Tibial artery (tissue), 4 donors: ENCODE measurements at regions not wholly inside any gene's neighbourhood (a gene's known extent, or its start where the extent isn't known, plus 50 kb on each side); places are given as distances from the start of the nearest gene placed in this dataset.
A peak's percentile ranks its signal among the peaks of the same experiment; 100 is the strongest.

ENCODE experiments used
- DNase-seq, 2 donors: peaks; one replicate each; pipeline ENCODE4 v3.0.0-alpha.2; 2019
- H3K27ac ChIP-seq, 2 donors: fragments of 200-600 bp; sonication (generic) in 1 of 2; 1 replicate in 1 of 2; 2 replicates in 1 of 2; pipeline ENCODE4 v1.5.1; 2018 to 2019; ENCODE audit warnings: mild to moderate bottlenecking in 1 of 2
- H3K27me3 ChIP-seq, 2 donors: fragments of 200-600 bp; sonication (generic) in 1 of 2; one replicate each; pipeline versions ENCODE4 v1.5.1 to v1.6.0; 2016 to 2019
- H3K36me3 ChIP-seq, 3 donors: fragments of 200-600 bp; sonication (generic) in 2 of 3; one replicate each; pipeline ENCODE4 v1.5.1; 2016 to 2019; ENCODE audit warnings: mild to moderate bottlenecking in 2 of 3
- H3K4me1 ChIP-seq, 4 donors: fragments of 200-600 bp; sonication (generic) in 2 of 4; 1 replicate in 3 of 4; 2 replicates in 1 of 4; pipeline ENCODE4 v1.5.1; 2016 to 2019
- H3K4me3 ChIP-seq, 2 donors: fragments of 200-600 bp; sonication (generic) in 1 of 2; 1 replicate in 1 of 2; 2 replicates in 1 of 2; pipeline ENCODE4 v1.5.1; 2018 to 2019; ENCODE audit warnings: mild to moderate bottlenecking in 2 of 2
- H3K9me3 ChIP-seq, 3 donors: fragments of 200-600 bp; sonication (generic) in 1 of 3; one replicate each; pipeline ENCODE4 v1.5.1; 2016 to 2019
- intact Hi-C: fragments of 100-400 bp; cut with DNase I; formaldehyde crosslinking; loops from one replicate; pipeline ENCODE4 v1.15.0; 2023; ENCODE audit warnings: low total_unique reads
- TF ChIP-seq, protein P1 (sequence below), 2 experiments: fragments of 200-600 bp in 1 of 2; fragments of 450-650 bp in 1 of 2; IDR thresholded peaks; one replicate each; pipeline ENCODE4 v1.5.1; 2017 to 2019; ENCODE audit warnings: antibody characterized with exemption in 2 of 2, mild to moderate bottlenecking in 1 of 2, moderate library complexity in 1 of 2

GRCh38 chr19:28574212-28574611, 638.7 kb downstream of the UQCRFS1 start:
- TF ChIP-seq, protein P1, sequence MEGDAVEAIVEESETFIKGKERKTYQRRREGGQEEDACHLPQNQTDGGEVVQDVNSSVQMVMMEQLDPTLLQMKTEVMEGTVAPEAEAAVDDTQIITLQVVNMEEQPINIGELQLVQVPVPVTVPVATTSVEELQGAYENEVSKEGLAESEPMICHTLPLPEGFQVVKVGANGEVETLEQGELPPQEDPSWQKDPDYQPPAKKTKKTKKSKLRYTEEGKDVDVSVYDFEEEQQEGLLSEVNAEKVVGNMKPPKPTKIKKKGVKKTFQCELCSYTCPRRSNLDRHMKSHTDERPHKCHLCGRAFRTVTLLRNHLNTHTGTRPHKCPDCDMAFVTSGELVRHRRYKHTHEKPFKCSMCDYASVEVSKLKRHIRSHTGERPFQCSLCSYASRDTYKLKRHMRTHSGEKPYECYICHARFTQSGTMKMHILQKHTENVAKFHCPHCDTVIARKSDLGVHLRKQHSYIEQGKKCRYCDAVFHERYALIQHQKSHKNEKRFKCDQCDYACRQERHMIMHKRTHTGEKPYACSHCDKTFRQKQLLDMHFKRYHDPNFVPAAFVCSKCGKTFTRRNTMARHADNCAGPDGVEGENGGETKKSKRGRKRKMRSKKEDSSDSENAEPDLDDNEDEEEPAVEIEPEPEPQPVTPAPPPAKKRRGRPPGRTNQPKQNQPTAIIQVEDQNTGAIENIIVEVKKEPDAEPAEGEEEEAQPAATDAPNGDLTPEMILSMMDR (IDR thresholded peaks at IDR 0.05): no peak
- intact Hi-C loops: no loop called here
- Histone ChIP-seq H3K9me3 (no peaks in the 10 kb centered on the region), H3K4me3 (no peak overlapping the region), H3K36me3 (no peaks in the 10 kb centered on the region), H3K27me3 (no peaks in the 10 kb centered on the region), H3K27ac (no peak overlapping the region), H3K4me1 (no peaks in the 10 kb centered on the region)
- peak in 1 of 2 donors; percentile 19 for DNase-seq

DNA sequence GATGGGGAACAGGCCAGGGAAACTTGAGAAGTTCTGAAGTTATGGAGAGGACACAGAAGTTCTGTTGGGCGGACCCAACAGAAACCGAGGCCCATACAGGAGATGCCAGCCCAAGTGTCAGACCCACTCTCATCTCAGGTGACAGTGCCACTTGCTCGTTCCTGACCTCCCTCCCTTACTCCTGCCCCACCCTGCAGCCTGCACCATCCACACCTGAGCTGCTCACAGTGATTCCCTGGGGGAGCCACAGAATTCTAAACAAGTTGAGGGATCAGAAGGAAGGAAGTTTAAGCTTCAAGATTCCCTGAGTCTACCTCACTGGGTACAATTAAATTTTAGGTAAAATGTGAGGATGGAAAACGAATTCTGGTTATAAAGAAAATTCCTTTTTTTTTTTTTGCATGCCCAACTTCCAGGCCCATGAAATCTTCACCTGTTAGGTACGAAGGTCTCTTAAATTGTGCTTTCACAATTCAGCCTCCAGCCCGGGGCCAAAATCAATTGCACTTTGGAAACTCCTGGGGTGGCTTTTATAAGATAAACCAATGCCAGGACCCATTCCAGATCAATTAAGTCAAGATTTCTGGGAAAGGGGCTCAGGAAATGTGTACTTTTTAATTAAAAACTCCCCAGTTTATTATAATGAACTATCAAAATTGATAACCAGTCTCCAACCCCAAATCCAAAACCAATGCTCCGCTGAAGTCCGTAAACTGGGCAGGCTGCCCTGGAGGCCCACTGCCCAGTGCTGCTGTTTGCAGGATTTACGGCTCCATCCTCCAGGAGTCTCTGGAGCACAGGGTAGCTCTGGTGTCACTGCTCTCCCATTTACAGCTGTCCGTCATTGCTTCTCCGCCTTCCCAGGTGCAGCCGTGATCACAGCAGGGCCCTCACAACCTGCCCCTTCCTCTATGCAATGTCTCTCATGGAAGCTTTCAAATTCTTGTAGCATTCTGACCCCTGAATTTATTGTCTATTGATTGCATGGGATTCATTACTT, 643.5 kb downstream of the UQCRFS1 start:
- H3K9me3 ChIP-seq: no peaks in the 10 kb centered on the region
- no peaks in the 10 kb centered on the region for H3K27me3 ChIP-seq
- intact Hi-C loops: no loop called here
- no peaks in the 10 kb centered on the region for H3K4me1 ChIP-seq
- DNase-seq: peak in 1 of 2 donors; percentile 13
- TF ChIP-seq, protein P1 (IDR thresholded peaks at IDR 0.05): no peak
- H3K36me3 ChIP-seq: no peaks in the 10 kb centered on the region
- H3K27ac ChIP-seq: no peak overlapping the region
- H3K4me3 ChIP-seq: no peak overlapping the region

DNA sequence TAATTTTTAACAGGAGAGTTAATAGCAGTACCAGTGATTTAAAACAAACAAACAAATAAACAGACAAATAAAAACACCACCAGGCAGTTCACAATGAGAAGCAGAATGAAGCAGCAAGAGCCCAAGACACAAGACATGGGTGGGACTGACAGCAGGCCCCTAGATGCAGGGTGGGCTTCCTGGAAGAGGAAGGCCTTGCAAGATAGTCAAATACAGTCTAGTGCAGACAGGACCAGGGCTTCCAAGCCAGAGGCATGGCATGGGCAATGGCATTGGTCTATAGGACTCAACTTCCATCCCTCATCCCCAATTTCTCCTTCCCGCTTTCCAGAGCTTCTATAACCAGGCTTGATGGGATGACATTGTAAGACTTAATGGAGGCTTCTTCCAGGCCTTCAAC, 645.1 kb downstream of the UQCRFS1 start:
- no peak overlapping the region for H3K4me3 ChIP-seq
- H3K36me3 ChIP-seq: no peaks in the 10 kb centered on the region
- DNase-seq: peak in 1 of 2 donors; percentile 16
- H3K4me1 ChIP-seq: no peaks in the 10 kb centered on the region
- H3K27me3 ChIP-seq: no peaks in the 10 kb centered on the region
- TF ChIP-seq, protein P1 (IDR thresholded peaks at IDR 0.05): no peak
- H3K9me3 ChIP-seq: no peaks in the 10 kb centered on the region
- intact Hi-C loops: no loop called here
- H3K27ac ChIP-seq: no peak overlapping the region

DNA sequence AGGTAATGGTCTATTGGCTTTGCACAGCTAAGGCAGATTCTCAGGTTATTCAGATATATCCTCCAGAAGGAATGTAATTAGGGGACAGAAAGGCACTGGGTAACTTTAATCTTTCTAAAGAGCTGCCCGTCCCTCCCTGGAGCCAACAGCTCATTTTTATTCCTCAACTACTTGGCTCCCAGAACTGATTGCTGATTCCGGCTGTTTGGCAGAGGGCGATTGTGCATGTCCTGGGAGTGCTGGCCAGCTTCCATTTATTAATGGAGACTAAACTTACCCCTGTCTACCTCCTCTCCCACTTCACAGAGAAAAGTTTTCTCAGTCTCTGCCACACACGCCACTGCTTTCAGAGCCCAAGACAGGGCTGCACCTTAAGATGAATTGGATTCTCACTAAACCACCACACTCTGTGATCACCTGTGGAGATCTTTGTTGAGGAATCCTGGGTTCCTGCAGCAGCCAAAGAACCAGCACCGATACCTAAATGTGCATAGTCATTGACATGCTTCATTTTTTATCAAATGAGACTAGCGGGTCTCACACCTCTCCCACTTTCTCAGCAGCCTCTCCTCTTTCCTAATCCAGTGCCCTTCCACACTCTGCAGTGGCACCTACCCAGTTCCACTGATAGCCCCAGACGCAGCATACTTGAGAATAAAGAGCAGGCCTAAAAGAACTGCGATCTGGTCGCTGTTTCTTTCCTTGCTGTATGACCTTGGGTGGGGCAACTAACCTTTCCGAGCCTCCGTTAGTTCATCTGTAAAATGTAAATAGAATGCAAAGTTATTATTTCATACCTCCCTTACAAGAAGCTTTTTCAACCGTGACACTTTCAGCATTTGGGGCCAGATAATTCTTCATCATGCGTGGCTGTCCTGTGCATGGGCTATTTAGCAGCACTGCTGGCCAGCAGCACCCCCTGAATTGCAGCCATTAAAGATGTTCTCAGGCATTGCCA, 648.7 kb downstream of the UQCRFS1 start:
- intact Hi-C loops: no loop called here
- no peak overlapping the region for H3K4me3 ChIP-seq
- H3K9me3 ChIP-seq: no peaks in the 10 kb centered on the region
- H3K36me3 ChIP-seq: no peaks in the 10 kb centered on the region
- H3K4me1 ChIP-seq: no peaks in the 10 kb centered on the region
- H3K27ac ChIP-seq: no peak overlapping the region
- H3K27me3 ChIP-seq: no peaks in the 10 kb centered on the region
- TF ChIP-seq, protein P1 (IDR thresholded peaks at IDR 0.05): no peak
- no peak for DNase-seq

DNA sequence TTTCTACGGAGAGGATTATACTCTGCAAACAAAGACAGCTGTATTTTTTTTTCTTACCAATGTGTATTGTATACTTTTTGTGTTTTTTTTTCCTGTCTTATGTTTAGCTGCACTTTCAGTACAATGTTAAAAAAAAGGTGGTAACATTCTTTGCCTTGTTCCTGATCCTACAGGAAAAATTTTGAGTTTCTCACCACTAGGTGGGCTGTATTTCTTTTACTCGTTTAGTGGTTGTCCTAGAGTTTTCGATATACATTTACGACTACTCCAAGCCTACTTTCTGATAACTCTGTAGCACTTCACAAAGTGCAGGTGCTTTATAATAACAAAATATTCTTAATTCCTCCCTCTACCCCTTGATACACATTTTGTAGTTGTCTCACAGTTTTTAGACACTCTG, 652.2 kb downstream of the UQCRFS1 start:
- no peaks in the 10 kb centered on the region for H3K36me3 ChIP-seq
- no peak overlapping the region for H3K4me3 ChIP-seq
- H3K27ac ChIP-seq: no peak overlapping the region
- no peak for DNase-seq
- H3K4me1 ChIP-seq: no peaks in the 10 kb centered on the region
- intact Hi-C loops: no loop called here
- no peaks in the 10 kb centered on the region for H3K9me3 ChIP-seq
- H3K27me3 ChIP-seq: no peaks in the 10 kb centered on the region
- TF ChIP-seq, protein P1 (IDR thresholded peaks at IDR 0.05): no peak
